ENCODE measurements at regions not wholly inside any gene's neighbourhood (a gene's known extent, or its start where the extent isn't known, plus 50 kb on each side); places are given as distances from the start of the nearest gene placed in this dataset.

DNA sequence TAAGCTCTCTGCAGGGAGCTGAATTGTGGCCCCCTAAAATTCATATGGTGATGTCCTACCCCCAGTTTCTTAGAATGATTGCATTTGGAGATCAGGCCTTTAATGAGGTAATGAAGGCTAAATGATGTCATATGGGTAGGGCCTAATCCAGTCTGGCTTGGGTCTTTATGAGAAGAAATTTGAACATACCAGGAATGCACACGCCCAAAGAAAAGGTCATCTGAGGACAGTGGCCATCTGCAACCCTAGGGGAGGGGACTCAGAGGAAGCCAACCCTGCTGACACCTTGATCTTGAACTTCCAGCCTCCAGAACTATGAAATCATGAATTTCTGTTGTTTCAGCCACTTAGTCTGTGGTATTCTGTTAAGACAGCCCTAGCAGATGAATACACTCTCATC, 426.7 kb downstream of the EPHA4 start:
- no peak overlapping the region for H2AFZ ChIP-seq (ENCODE audit: low read length)
- no peak overlapping the region for H3K9ac ChIP-seq (ENCODE audit: low read length)
- H3K27ac ChIP-seq (ENCODE audit: low read depth, low read length, poor library complexity, severe bottlenecking) = no peak overlapping the region
- no peaks in the 10 kb centered on the region for H3K4me1 ChIP-seq (ENCODE audit: insufficient read depth, low read length, severe bottlenecking)
- H3K9me2 ChIP-seq (ENCODE audit: low read depth, low read length) = no peaks in the 10 kb centered on the region
- H3K27me3 ChIP-seq (ENCODE audit: insufficient read depth, low read length) = no peaks in the 10 kb centered on the region
- H3K36me3 ChIP-seq (ENCODE audit: insufficient read depth, low read length) = no peaks in the 10 kb centered on the region
- no peaks in the 10 kb centered on the region for H3K9me3 ChIP-seq (ENCODE audit: low read length)
- no peak overlapping the region for H3K4me3 ChIP-seq (ENCODE audit: low read depth, low read length, poor library complexity, severe bottlenecking)
- H3K4me2 ChIP-seq (ENCODE audit: low read length) = no peak overlapping the region
- H4K20me1 ChIP-seq (ENCODE audit: insufficient read depth, low read length) = no peaks in the 10 kb centered on the region
- no peaks in the 10 kb centered on the region for H3K79me2 ChIP-seq (ENCODE audit: insufficient read depth, low read length)
- TF ChIP-seq EZH2 (IDR thresholded peaks at IDR 0.05; ENCODE audit: borderline replicate concordance, low read length) = no peak
- TF ChIP-seq, protein P1, sequence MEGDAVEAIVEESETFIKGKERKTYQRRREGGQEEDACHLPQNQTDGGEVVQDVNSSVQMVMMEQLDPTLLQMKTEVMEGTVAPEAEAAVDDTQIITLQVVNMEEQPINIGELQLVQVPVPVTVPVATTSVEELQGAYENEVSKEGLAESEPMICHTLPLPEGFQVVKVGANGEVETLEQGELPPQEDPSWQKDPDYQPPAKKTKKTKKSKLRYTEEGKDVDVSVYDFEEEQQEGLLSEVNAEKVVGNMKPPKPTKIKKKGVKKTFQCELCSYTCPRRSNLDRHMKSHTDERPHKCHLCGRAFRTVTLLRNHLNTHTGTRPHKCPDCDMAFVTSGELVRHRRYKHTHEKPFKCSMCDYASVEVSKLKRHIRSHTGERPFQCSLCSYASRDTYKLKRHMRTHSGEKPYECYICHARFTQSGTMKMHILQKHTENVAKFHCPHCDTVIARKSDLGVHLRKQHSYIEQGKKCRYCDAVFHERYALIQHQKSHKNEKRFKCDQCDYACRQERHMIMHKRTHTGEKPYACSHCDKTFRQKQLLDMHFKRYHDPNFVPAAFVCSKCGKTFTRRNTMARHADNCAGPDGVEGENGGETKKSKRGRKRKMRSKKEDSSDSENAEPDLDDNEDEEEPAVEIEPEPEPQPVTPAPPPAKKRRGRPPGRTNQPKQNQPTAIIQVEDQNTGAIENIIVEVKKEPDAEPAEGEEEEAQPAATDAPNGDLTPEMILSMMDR (IDR thresholded peaks at IDR 0.05; ENCODE audit: low read length) = no peak
- H3F3A ChIP-seq (ENCODE audit: insufficient read depth, low read length) = no peaks in the 10 kb centered on the region

DNA sequence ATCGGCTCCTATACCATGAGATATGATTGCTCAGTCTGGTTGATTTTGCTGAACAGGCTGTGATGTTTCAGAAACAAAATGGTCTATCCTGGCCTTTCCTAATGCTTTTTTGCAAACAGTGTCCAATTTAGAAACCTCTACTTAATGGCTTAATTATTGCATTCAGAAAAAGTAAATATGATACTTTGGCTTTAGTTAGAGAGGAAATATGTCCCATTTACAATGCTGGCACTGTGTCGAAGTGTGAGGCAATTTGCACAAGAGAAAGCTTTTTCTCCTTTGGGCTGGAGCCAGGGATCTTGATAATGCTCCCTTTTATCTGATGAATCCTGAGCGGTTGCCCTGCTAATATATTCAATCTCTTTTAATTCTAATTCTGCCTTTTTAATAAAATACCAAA, 418.9 kb downstream of the EPHA4 start:
- no peak overlapping the region for H3K4me2 ChIP-seq (ENCODE audit: low read length)
- no peak overlapping the region for H3K4me3 ChIP-seq (ENCODE audit: low read depth, low read length, poor library complexity, severe bottlenecking)
- H3K9me3 ChIP-seq (ENCODE audit: low read length) = no peaks in the 10 kb centered on the region
- no peaks in the 10 kb centered on the region for H3K9me2 ChIP-seq (ENCODE audit: low read depth, low read length)
- H4K20me1 ChIP-seq (ENCODE audit: insufficient read depth, low read length) = no peaks in the 10 kb centered on the region
- TF ChIP-seq, protein P1 (IDR thresholded peaks at IDR 0.05; ENCODE audit: low read length) = no peak
- TF ChIP-seq EZH2 (IDR thresholded peaks at IDR 0.05; ENCODE audit: borderline replicate concordance, low read length) = no peak
- no peaks in the 10 kb centered on the region for H3F3A ChIP-seq (ENCODE audit: insufficient read depth, low read length)
- no peak overlapping the region for H2AFZ ChIP-seq (ENCODE audit: low read length)
- H3K36me3 ChIP-seq (ENCODE audit: insufficient read depth, low read length) = no peaks in the 10 kb centered on the region
- no peaks in the 10 kb centered on the region for H3K79me2 ChIP-seq (ENCODE audit: insufficient read depth, low read length)
- H3K4me1 ChIP-seq (ENCODE audit: insufficient read depth, low read length, severe bottlenecking) = no peaks in the 10 kb centered on the region
- no peak overlapping the region for H3K27ac ChIP-seq (ENCODE audit: low read depth, low read length, poor library complexity, severe bottlenecking)
- H3K27me3 ChIP-seq (ENCODE audit: insufficient read depth, low read length) = no peaks in the 10 kb centered on the region
- H3K9ac ChIP-seq (ENCODE audit: low read length) = no peak overlapping the region

DNA sequence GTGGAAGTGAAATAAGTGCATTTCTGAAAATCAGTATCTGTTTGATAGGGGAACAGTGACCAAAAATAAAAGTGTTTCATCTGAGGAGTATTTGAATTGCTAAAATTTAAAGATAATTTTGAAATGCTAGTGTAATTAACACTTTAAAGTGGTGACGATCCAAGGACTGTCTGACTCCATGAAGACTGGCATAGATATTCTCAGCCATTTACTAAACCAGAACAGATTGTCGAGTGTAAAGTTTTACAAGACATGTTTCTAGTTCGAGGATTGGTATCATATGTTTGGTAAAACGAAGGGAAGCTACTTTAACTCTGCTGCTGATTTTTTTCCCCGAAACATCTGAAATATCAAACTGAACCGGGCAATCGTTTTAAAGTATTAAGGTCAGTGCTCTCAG, 417.9 kb downstream of the EPHA4 start:
- H3K79me2 ChIP-seq (ENCODE audit: insufficient read depth, low read length) = no peaks in the 10 kb centered on the region
- TF ChIP-seq EZH2 (IDR thresholded peaks at IDR 0.05; ENCODE audit: borderline replicate concordance, low read length) = no peak
- TF ChIP-seq, protein P1 (IDR thresholded peaks at IDR 0.05; ENCODE audit: low read length) = no peak
- H3K9ac ChIP-seq (ENCODE audit: low read length) = no peak overlapping the region
- H3K36me3 ChIP-seq (ENCODE audit: insufficient read depth, low read length) = no peaks in the 10 kb centered on the region
- H3K27ac ChIP-seq (ENCODE audit: low read depth, low read length, poor library complexity, severe bottlenecking) = no peak overlapping the region
- H2AFZ ChIP-seq (ENCODE audit: low read length) = no peak overlapping the region
- H3K27me3 ChIP-seq (ENCODE audit: insufficient read depth, low read length) = no peaks in the 10 kb centered on the region
- H3K9me3 ChIP-seq (ENCODE audit: low read length) = no peaks in the 10 kb centered on the region
- no peak overlapping the region for H3K4me2 ChIP-seq (ENCODE audit: low read length)
- H3F3A ChIP-seq (ENCODE audit: insufficient read depth, low read length) = no peaks in the 10 kb centered on the region
- H3K4me1 ChIP-seq (ENCODE audit: insufficient read depth, low read length, severe bottlenecking) = no peaks in the 10 kb centered on the region
- no peaks in the 10 kb centered on the region for H4K20me1 ChIP-seq (ENCODE audit: insufficient read depth, low read length)
- no peaks in the 10 kb centered on the region for H3K9me2 ChIP-seq (ENCODE audit: low read depth, low read length)
- H3K4me3 ChIP-seq (ENCODE audit: low read depth, low read length, poor library complexity, severe bottlenecking) = no peak overlapping the region

Measured in OCI-LY1 (cell line).